Adrenal gland (tissue), 5 donors: ENCODE measurements at regions not wholly inside any gene's neighbourhood (a gene's known extent, or its start where the extent isn't known, plus 50 kb on each side); places are given as distances from the start of the nearest gene placed in this dataset.

Source experiments
- POLR2A ChIP-seq, 2 donors: fragments of 450-650 bp; IDR thresholded peaks; one replicate each; pipeline ENCODE4 v1.6.1; 2017; ENCODE audit warnings: antibody characterized with exemption in 2 of 2, mild to moderate bottlenecking in 2 of 2, moderate library complexity in 1 of 2
- TF ChIP-seq, protein P1 (sequence below), 6 experiments: fragments of 450-650 bp in 4 of 6; fragments of 200-600 bp in 2 of 6; sonication (generic) in 1 of 6; IDR thresholded peaks; 1 replicate in 5 of 6; 2 replicates in 1 of 6; pipeline versions ENCODE4 v1.5.1 to v1.8.0; 2016 to 2021; ENCODE audit warnings: antibody characterized with exemption in 6 of 6, mild to moderate bottlenecking in 2 of 6, moderate library complexity in 1 of 6
- donor health status: DM: no; HTN: no; CAD: no.

- TF ChIP-seq, protein P1, sequence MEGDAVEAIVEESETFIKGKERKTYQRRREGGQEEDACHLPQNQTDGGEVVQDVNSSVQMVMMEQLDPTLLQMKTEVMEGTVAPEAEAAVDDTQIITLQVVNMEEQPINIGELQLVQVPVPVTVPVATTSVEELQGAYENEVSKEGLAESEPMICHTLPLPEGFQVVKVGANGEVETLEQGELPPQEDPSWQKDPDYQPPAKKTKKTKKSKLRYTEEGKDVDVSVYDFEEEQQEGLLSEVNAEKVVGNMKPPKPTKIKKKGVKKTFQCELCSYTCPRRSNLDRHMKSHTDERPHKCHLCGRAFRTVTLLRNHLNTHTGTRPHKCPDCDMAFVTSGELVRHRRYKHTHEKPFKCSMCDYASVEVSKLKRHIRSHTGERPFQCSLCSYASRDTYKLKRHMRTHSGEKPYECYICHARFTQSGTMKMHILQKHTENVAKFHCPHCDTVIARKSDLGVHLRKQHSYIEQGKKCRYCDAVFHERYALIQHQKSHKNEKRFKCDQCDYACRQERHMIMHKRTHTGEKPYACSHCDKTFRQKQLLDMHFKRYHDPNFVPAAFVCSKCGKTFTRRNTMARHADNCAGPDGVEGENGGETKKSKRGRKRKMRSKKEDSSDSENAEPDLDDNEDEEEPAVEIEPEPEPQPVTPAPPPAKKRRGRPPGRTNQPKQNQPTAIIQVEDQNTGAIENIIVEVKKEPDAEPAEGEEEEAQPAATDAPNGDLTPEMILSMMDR (IDR thresholded peaks at IDR 0.05), result no peak
- no peak for TF ChIP-seq POLR2A (IDR thresholded peaks at IDR 0.05)
Measured at GRCh38 chr5:117414926-117415325, 840.3 kb upstream of the SEMA6A start.
